MM.1S (cell line): ENCODE measurements at regions not wholly inside any gene's neighbourhood (a gene's known extent, or its start where the extent isn't known, plus 50 kb on each side); places are given as distances from the start of the nearest gene placed in this dataset.

Experiments used
- DNase-seq: peaks from one replicate; pipeline ENCODE4 v3.0.0-alpha.2; 2015
- H2AFZ ChIP-seq: fragments of 300-600 bp; sonication (generic); 2 replicates; pipeline ENCODE4 v1.6.0; 2016; ENCODE audit warnings: antibody characterized with exemption, low read length
- H3F3A ChIP-seq: fragments of 300-600 bp; sonication (generic); 2 replicates; pipeline ENCODE4 v1.6.1; 2016; ENCODE audit warnings: mild to moderate bottlenecking, antibody characterized with exemption, low read length, moderate library complexity, mixed read lengths; ENCODE audit not compliant: insufficient read depth
- H3K27ac ChIP-seq: fragments of 300-600 bp; sonication (generic); 2 replicates; pipeline ENCODE4 v1.5.1; 2016; ENCODE audit warnings: mild to moderate bottlenecking, low read length
- H3K27me3 ChIP-seq: fragments of 300-600 bp; sonication (generic); replicated peaks from 2 replicates; pipeline ENCODE4 v1.6.0; 2016; ENCODE audit warnings: low read length; ENCODE audit not compliant: insufficient read depth
- H3K36me3 ChIP-seq: fragments of 300-600 bp; sonication (generic); replicated peaks from 2 replicates; pipeline ENCODE4 v1.6.1; 2016; ENCODE audit warnings: mild to moderate bottlenecking, low read length, mixed read lengths; ENCODE audit not compliant: insufficient read depth
- H3K4me1 ChIP-seq: fragments of 300-600 bp; sonication (generic); 2 replicates; pipeline ENCODE4 v1.6.1; 2016; ENCODE audit warnings: low read length, mixed read lengths
- H3K4me2 ChIP-seq: fragments of 300-600 bp; sonication (generic); 2 replicates; pipeline ENCODE4 v1.6.0; 2016; ENCODE audit warnings: low read depth, low read length
- H3K4me3 ChIP-seq: fragments of 300-600 bp; sonication (generic); 2 replicates; pipeline ENCODE4 v1.5.1; 2016; ENCODE audit warnings: low read length, mixed read lengths
- H3K79me2 ChIP-seq: fragments of 300-600 bp; sonication (generic); 2 replicates; pipeline ENCODE4 v1.6.1; 2016; ENCODE audit warnings: mixed run types, low read length, mixed read lengths
- H3K9ac ChIP-seq: fragments of 300-600 bp; sonication (generic); 2 replicates; pipeline ENCODE4 v1.6.1; 2016; ENCODE audit warnings: low read length, mixed read lengths
- H3K9me2 ChIP-seq: fragments of 300-600 bp; sonication (generic); replicated peaks from 2 replicates; pipeline ENCODE4 v1.6.1; 2016; ENCODE audit warnings: mild to moderate bottlenecking, low read length, mixed read lengths; ENCODE audit not compliant: insufficient read depth
- H3K9me3 ChIP-seq: fragments of 300-600 bp; sonication (generic); replicated peaks from 2 replicates; pipeline ENCODE4 v1.6.1; 2016; ENCODE audit warnings: mild to moderate bottlenecking, low read length, mixed read lengths; ENCODE audit not compliant: insufficient read depth
- H4K20me1 ChIP-seq: fragments of 300-600 bp; sonication (generic); 2 replicates; pipeline ENCODE4 v1.6.1; 2016; ENCODE audit warnings: mild to moderate bottlenecking, low read length, moderate library complexity, mixed read lengths; ENCODE audit not compliant: insufficient read depth
- CTCF ChIP-seq: fragments of 300-600 bp; sonication (generic); IDR thresholded peaks from 2 replicates; pipeline ENCODE4 v1.5.1; 2016; ENCODE audit warnings: antibody characterized with exemption, low read length, mixed read lengths
- EZH2 ChIP-seq: fragments of 300-600 bp; sonication (generic); optimal IDR thresholded peaks from 2 replicates; pipeline ENCODE3; 2017; ENCODE audit warnings: low read depth, mild to moderate bottlenecking, antibody characterized with exemption, low read length, mixed read lengths
- EZH2phosphoT487 ChIP-seq: fragments of 300-600 bp; sonication (generic); IDR thresholded peaks from 2 replicates; pipeline ENCODE4 v1.6.1; 2018; ENCODE audit warnings: antibody characterized with exemption, low read length

- H3K9ac ChIP-seq, result no peak overlapping the region
- no peak overlapping the region for H3K4me2 ChIP-seq
- H3K27me3 ChIP-seq, result no peaks in the 10 kb centered on the region
- H2AFZ ChIP-seq, result no peak overlapping the region
- no peaks in the 10 kb centered on the region for H3K9me3 ChIP-seq
- TF ChIP-seq CTCF (no peak), EZH2phosphoT487 (no peak), EZH2 (no peak)
- no peaks in the 10 kb centered on the region for H3K36me3 ChIP-seq
- H3K4me1 ChIP-seq, result no peaks in the 10 kb centered on the region
- no peaks in the 10 kb centered on the region for H3K79me2 ChIP-seq
- no peak overlapping the region for H3K27ac ChIP-seq
- DNase-seq, result no peak
- no peaks in the 10 kb centered on the region for H3F3A ChIP-seq
- H3K9me2 ChIP-seq, result no peaks in the 10 kb centered on the region
- no peak overlapping the region for H3K4me3 ChIP-seq
- no peaks in the 10 kb centered on the region for H4K20me1 ChIP-seq
These were observed 245.2 kb upstream of the REG3G start for GRCh38 chr2:78780256-78780655.

DNA sequence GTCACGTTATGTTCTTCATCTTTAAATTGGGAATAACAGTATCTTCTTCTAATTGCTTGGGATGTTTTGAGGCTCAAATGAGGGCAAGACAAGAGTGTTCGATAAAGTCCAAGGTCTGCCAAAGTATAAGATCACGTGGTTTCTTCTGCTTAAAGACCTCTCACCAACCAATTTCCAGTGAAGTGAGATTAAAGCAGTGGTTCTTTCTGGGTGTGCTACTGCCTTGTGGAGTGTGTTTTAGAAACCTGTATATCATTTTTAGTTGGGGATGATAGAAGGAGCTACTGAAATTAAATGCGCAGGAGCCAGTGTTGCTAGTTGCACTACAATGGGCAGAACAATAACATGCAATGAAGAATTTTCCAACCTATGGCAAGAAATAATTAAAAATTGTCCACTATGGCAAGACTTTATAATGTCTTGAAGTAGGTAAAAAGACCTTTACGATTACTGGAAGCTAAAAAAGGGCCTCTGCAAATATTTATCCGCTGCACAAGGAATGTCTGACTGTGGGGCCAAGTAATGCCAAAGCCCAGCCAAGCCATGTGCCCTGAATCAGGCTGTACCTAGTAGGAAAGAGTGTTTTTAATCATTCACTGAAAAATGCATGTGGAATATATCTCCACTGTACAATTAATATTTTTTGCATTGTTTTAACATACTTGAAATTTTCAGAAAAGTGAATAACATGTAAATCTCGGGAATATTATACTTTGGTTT lies 244.5 kb upstream of the REG3G start:
- Histone ChIP-seq H3K27ac (no peak overlapping the region), H3K9me3 (no peaks in the 10 kb centered on the region; the same call in 1 of the 2 replicates)
- TF ChIP-seq EZH2 (no peak), EZH2phosphoT487 (no peak), CTCF (no peak)

GRCh38 chr2:78782196-78782595 lies 243.3 kb upstream of the REG3G start:
- Histone ChIP-seq H3K9me3 (no peaks in the 10 kb centered on the region; the same call in 1 of the 2 replicates), H3K4me1 (no peaks in the 10 kb centered on the region), H3K4me2 (no peak overlapping the region), H3K9me2 (no peaks in the 10 kb centered on the region), H3K36me3 (no peaks in the 10 kb centered on the region), H3K27me3 (no peaks in the 10 kb centered on the region), H3F3A (no peaks in the 10 kb centered on the region), H3K4me3 (no peak overlapping the region), H3K9ac (no peak overlapping the region), H4K20me1 (no peaks in the 10 kb centered on the region), H3K79me2 (no peaks in the 10 kb centered on the region), H2AFZ (no peak overlapping the region), H3K27ac (no peak overlapping the region)
- no peak for DNase-seq
- TF ChIP-seq EZH2 (no peak), EZH2phosphoT487 (no peak), CTCF (no peak)

More for the DNA sequence above, 244.5 kb upstream of the REG3G start:
- no peak for DNase-seq
- no peaks in the 10 kb centered on the region for H3K79me2 ChIP-seq
- H3F3A ChIP-seq, result no peaks in the 10 kb centered on the region
- no peak overlapping the region for H3K4me2 ChIP-seq
- no peaks in the 10 kb centered on the region for H4K20me1 ChIP-seq
- H3K9ac ChIP-seq, result no peak overlapping the region
- H3K4me3 ChIP-seq, result no peak overlapping the region
- no peaks in the 10 kb centered on the region for H3K9me2 ChIP-seq
- no peak overlapping the region for H2AFZ ChIP-seq
- H3K4me1 ChIP-seq, result no peaks in the 10 kb centered on the region
- no peaks in the 10 kb centered on the region for H3K36me3 ChIP-seq
- H3K27me3 ChIP-seq, result no peaks in the 10 kb centered on the region
